Germinal center (tissue), 1 donor: ENCODE measurements at regions not wholly inside any gene's neighbourhood (a gene's known extent, or its start where the extent isn't known, plus 50 kb on each side); places are given as distances from the start of the nearest gene placed in this dataset.
"Not testable (repeated sequence)": the region's sequence is repeated elsewhere in the genome, so short reads cannot be mapped to it uniquely, and the experiment has no call there.

Source experiments
- DNase-seq: peaks from one replicate; pipeline ENCODE4 v3.0.0; 2012; ENCODE audit warnings: mixed read lengths, low spot score

DNA sequence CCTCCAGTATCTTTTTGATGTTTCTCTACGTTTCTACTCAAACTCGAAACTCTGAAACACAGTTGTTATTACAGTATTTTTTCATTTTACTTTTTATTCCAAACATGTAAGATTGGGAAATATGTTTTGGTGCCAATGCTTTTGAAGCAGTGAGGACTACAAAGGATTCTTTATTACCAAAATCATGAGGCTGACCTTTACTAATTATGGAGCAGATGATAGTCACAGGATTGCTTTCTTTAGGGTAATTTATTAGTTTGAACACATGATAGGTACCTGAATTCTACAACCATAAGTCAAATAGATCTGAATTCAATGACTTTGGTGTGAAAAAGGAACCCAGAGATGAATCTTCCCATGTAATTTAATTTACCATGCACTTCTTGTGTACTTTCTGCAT lies 2015.1 kb upstream of the C9orf72 start:
- DNase-seq: no peak

DNA sequence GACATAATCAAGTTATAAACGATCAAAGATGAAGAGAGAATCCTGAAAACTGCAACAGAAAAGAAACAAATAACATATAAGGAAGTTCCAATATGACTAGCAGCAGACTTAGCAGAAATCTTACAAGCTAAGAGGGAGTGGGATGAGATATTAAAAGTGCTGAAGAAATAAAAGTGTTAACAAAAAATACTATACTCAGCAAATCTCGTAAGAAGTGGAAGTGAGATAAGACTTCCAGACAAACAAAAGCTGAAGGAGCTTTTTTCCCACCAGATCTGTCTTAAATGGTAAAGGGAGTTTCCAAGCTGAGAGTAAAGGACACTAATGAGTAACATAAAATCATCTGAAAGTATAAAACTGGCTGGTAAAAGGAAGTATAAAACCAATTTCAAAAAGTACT lies 2036.0 kb upstream of the C9orf72 start:
- no peak for DNase-seq

DNA sequence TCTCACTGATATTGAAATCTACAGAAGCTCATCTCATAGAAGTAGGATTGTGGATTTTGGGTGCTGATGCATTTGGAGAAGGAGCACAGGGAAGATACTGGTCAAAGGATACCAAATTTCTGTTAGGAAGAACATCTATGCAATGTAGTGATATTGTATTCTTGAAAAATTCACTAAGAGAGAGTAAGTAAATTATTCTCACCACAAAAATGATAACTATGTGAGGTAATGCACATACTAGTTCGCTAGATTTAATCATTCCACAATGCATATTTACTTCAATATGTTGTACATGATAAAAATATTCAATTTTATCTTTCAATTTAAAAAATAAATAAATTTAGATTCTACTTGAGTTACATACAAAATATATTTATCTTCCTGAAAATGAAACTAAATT lies 2040.5 kb upstream of the C9orf72 start:
- no peak for DNase-seq

DNA sequence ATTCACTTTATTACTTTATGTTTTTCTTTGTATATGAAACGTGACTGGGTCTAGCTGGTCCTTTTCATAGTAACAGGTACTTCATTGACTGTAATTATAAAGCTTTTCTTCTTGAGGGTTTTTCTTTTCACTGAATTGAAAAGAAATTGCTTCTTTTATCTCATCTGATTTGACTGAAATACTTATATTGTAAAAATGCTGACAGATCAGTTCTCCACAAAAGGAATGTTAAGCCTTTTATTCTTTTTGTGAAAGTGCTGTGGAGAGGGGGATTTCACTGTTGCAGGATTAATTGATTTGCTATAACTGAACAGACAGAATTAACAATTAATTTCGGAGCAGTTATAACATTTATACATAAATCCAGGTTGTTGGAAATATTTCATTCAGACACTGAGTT lies 2043.6 kb upstream of the C9orf72 start:
- DNase-seq: no peak

DNA sequence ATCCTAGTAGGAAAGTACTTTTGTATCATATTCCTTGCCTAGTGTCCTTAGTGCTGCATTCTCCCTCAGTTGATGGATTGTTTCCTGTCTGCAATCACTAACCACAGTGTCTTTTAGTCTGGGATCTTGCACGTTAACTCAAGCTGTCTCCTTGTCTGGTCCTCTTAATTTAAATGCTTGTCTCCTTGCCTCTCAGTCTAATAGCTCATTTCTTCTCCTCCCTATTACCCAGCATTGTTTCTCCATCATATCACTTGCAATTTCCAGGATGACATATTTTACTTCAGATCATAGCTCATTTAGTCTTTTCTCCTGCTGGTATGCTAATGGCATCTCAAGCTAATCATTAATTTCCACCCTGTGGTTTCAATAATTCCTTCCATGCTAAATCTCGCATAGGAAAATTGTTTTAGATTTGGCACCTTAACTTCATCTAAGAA lies 2052.0 kb upstream of the C9orf72 start:
- no peak for DNase-seq

DNA sequence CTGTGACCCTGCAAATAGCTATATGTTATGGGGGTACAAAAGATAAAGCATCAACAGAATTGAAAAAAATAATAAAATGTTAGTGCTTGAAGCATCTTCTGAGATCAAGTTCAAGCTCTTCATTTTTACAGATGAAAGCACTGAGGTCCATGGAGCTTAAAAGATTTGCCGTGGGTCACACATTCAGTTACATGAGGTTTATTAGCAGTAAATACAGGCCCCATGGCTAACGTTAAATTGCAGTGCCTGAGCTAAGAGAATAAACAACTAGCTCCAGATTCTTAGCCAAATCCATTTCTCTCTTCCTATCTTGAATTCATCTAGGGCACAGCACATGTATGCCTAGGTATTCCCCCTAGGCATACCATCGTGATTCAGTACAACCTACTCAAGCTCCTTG lies 2052.7 kb upstream of the C9orf72 start:
- no peak for DNase-seq

DNA sequence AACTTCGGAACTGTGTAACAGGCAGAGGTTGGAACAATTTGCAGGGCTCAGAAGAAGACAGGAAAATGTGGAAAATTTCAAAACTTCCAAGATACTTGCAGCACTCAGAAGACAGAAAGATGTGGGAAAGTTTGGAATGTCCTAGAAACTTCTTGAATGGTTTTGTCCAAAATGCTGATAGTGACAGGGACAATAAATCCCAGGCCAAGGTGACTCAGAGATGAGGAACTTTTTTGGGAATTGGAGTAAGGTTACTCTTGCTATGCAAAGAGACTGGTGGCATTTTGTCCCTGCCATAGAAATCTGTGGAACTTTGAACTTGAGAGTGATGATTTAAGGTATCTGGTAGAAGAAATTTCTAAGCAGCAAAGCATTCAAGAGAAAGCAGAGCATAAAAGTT lies 2055.6 kb upstream of the C9orf72 start:
- DNase-seq: not testable (repeated sequence)

DNA sequence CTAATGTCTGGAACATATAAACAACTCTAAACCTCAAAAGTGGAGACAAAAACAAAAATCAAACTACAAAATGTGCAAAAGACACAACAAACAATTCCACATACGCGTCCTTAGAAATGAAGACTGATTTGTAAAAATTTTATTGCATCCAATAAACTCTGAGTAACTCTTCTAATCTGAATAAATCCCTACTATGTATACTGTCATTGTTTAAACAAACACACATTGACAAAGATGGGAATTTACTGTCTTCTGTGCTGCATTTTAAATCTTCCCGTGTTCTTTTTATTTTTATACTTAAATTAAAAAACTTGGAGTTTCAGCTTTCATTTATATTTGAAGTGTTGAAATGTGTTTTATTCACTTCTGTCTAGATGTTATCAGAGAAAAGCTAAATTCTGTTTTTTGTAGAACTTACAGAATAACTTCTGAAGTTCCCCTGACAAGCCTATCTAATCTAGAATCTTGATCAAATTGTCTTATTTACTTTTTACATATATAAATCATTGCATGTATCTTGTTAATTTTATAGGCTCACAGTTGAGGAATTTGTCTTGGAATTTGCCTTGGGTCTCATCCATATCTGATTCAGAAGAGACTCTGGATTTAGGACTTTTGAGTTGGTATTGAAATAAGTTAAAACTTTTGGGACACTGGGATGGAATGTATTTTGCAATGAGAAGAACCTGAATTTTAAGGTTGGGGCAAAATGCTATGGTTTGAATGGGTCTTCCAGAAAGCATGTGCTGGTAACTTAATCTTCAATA lies 2064.4 kb upstream of the C9orf72 start:
- DNase-seq: no peak

DNA sequence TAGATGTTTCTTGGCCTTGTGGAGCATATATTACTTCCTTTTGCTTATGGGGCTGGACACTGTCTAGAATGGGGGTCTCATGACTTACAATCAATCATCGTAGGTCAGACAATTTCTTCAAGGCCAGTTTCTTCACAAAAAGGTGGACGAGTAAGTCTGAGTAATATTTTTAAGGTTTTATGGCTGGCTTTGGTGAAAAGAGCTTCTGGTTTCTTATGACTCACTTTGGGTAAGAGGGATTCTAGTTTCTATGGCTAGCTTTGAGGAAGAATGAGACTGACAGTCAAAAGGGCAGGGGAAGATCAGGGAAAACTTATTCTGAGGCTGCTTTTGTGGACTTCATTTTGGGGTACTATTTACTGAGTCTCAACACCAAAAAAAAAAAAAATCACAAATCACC lies 2067.2 kb upstream of the C9orf72 start:
- no peak for DNase-seq

DNA sequence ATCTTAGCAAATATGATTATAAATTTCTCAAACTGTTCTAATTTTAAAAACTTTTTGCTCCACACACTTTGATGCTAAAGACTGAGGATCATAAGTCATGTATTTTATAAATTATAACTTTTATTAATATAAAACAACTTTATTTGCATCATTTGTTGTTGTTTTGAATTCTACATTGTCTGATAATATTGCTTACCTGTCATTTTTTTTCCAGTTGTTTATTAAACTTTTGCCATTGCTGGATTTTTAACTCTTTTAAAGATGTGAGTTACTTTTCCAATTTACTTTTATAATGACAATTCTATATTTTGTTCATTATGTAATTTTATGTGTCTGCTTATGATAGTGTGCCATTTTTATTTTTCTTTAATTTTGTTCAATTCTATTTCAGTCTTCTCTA lies 2071.2 kb upstream of the C9orf72 start:
- no peak for DNase-seq

DNA sequence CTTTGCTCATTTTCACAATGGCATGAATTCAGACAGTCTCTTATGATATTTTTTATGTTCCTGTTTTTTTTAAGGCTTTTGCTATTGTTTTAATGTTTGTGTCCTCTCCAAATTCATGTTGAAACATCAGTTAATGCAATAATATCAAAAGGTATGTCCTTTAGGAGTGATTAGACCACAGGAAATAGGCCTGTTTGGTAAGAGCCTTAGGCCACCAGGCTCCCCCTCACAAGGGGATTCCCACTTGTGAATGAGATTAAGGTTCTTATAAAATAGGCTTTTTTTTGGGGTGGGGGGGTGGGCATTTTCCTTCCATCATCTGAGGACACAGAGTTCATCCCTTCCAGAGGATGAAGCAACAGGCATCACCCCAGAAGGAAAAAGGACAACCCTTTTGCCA lies 2074.2 kb upstream of the C9orf72 start:
- no peak for DNase-seq

DNA sequence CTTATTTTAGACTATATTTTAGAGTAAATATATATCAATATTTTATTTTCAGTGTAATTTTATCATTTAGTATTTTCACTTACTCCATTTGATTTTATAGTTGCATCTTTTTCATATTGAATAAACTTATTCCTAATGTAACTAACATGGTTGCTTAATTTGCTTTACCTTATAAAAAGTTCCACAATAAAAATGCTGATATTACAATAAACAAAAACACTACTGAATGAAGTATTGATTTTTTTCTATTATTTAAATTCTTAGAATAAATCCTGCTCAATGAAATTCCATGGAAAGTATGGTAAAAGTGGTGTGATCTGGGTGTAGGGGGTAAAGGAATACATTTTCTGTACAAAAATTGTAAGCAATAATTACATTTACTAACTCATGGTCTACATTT lies 2074.9 kb upstream of the C9orf72 start:
- no peak for DNase-seq

DNA sequence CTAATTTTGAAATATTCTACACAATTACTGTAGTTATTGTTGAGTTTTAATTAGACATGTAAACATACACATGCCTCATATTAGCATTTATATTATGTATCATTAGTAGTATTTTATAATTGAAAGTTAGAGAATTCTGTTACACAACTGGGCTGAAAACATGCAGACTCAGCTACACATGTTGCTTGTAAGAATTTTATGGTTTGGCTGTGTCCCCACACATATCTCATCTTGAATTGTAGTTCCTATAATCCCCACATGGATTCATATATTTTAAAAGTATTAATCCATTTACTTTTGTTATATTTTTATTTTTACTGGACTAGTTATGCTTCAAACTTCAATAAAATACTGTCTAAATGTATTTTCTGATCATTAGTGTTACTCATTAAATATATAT lies 2075.3 kb upstream of the C9orf72 start:
- DNase-seq: no peak

DNA sequence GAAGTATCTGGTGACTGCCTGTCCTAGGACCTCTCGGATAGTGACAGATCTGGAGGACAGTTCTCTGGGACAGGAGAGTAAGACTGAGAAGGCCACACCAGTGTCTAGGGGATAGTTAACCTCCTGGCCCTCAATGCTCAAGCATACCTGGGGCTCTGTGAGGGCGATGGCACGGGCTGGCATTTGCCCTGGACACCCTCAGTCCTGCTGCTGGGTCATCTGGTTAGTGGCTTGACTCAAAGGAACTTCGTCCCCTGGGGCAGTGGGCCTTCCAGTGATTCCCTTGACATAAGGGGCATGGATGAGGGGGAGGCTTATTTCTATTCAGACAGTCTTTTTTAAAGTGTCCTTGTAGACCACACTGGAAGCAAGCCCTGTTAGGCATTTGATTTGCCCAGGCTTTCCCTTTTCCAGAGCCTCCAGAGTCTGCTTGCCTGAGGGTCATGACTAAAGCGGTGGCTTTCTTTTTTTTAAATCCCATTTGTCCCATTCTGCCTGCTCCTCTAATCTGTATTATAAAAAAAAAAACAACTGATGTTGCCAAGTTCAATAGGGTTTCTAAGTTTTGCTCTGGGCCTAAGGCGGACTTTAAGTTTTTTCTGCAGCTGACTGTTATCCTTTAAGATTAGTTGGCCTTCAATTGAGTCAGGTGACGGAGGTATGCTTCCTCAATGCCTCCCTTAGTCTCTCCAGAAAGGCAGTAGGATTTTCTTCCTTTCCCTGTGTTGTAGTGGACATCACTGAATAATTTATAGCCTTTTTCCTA lies 2083.5 kb upstream of the C9orf72 start:
- DNase-seq: no peak

DNA sequence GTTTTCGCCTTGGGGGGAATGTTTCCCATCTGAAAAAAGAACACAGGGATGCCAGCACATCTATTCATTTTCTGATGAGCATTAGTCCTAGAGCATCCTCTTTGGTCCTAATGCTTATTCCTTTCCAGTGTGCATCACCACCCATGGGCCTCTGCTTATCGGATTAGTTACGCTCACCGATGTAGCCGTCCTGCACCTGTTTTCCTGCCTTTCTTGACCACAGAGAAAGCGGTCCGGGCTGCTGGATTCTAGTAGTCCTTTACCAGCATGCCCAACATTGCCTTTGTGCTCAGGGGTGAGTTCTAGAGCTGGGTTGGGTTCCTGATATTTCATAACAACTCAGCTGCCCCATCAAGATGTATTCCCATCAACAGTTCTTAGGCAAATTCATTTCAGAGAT lies 2084.5 kb upstream of the C9orf72 start:
- DNase-seq: no peak

DNA sequence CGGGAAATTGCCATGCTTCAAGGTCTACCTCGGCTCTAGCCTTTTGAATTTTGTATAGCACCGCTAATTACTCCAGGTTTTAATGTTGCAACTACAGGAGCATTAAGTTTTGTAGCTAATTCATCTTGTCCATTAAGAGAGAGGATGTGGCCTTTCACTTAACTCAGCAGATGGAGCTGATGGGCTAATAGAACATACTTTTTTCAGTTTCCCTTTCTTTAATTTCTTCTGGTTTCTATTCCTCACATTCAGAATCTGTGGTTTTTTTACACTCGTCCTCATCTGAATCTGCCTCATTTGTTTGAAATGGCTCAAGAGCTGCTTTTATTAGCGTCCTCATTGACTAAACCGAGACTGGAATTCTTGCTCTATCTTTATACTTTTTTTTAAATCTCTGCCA lies 2085.7 kb upstream of the C9orf72 start:
- DNase-seq: no peak

DNA sequence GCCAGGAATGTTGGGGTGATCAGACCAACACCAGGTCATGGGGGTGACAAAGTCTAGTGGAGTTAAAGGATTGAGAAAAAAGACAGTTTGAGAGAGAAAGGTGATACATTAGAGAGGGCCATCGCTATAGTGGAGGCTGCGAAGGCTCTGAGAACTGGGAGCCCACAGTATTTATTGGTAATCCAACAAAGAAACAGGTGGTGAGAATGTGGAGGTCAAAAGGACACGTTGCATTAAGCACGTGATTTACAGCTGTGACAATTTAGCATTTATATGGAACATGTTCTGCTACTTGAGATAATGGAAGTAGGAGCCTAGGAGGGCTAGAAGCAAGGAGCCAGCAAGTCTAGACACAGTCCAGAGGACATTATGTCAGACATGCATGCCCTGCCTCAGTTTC lies 2086.5 kb upstream of the C9orf72 start:
- no peak for DNase-seq

DNA sequence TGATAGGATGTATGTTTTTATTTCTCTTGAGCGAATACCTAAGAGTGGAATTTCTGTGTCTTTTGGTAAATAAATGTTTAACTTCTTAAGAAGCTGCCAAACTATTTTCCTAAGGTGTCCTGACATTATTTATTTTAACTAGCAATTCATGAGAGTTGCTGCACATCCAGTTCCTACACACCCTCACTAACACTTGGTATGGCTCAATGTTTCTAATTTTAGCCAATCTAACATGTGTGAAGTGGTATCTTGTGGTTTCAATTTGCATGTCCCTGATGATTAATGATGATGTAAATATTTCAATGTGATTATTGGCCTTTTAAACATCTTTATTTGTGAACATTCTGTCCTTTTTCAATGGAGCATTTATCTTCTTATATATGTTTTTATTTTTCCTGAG lies 2095.5 kb upstream of the C9orf72 start:
- DNase-seq: no peak

DNA sequence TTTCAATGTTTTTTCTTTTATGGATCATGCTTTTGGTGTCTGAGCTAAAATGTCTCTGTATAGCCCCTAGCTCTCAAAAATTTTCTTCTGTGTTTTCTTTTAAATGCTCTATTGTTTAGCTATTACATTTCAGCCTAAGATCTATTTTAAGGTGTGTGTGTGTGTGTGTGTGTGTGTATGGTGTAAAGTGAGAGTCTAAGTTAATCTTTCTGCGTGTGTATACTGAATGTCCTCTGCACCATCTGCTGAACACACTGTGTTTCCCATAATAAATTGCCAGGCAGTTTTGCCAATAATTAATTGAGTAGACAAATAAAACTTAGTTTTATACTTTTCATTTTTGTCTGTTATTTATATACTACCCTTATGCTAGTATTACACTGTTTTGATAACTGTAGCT lies 2096.3 kb upstream of the C9orf72 start:
- DNase-seq: no peak

DNA sequence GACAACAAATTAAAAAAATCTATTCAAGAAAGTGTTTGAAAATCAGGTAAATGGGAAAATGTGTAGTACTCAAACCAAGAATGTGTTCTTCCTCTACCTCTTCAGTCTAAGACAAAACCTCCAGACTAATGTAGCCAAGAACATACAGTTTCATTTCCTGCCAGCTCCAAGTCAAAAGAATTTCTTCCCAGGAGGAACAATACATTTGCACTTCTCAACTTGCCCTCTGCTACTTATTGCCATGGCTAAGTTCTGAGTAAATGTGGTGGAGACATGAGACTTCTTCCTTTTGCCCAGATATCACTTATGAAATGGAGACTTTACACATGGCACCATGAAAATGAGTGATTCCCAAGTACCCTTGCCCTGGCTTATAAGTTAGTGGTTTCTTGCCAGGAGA lies 2112.2 kb upstream of the C9orf72 start:
- DNase-seq: no peak

DNA sequence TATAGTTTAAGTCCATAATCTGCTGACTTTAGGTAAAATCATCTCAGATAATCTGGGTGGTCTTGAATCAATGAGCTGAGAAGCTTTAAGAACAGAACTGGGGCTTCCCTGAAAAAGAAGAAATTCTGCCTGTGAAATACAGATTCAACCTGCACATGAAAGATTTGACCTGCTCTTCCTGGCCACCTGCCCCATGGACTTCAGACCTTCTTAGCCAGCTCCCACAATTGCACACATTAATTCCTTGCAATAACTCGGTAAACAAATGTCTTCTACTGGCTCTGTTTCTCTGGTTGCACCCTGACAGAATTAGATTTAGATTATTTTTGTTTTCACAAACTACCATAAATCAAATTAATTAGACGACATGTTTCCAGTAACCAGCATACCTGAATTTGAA lies 2117.9 kb upstream of the C9orf72 start:
- no peak for DNase-seq

DNA sequence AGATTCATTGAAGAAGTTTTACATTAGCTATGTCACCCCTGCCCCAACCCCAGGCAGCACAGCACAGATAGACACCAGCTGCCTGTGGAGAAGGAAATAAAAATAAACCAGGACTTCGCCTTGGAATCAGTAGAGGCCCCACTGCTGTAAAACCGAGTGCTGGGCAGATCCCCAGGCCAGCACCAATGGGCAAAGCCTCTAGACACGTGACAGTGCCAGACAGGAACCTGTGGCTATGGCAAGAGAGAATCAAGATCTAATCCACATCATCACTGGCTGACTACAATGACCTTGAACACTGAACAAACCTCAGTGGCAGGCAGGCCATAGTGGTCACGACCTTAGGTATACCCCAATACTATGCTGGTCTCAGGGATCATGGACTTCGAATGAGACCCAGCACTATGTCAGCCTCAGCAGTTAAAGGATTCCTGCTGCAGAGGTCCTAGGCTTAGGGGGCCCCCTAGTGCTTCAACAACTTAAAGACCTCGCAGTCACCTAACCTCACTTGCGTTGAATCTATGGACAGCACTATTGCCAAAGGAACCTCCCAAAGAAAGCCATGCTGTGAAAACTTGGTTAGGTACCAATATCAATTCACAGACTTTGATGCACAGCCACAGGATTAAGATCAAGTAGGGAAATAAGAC lies 2118.6 kb upstream of the C9orf72 start:
- DNase-seq: no peak

DNA sequence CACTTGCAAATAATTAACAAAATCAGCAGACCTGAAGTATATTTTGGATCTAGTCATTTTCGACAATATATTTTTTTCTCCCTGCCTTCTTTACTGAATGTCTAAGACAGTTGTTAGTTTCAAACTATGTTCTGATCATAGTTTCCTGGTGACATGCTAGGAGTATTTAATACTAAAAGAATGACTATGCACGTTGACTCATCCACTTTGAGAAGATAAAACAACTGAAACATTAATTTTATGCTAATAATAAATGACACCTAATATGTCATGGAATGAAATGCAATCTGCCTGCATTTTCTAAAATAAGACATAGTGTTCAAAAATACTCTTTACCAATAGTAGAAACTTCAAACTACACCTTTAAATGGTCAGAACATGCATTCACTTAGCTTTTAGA lies 2123.7 kb upstream of the C9orf72 start:
- DNase-seq: no peak
